ENCODE measurements at regions not wholly inside any gene's neighbourhood (a gene's known extent, or its start where the extent isn't known, plus 50 kb on each side); places are given as distances from the start of the nearest gene placed in this dataset.

DNA sequence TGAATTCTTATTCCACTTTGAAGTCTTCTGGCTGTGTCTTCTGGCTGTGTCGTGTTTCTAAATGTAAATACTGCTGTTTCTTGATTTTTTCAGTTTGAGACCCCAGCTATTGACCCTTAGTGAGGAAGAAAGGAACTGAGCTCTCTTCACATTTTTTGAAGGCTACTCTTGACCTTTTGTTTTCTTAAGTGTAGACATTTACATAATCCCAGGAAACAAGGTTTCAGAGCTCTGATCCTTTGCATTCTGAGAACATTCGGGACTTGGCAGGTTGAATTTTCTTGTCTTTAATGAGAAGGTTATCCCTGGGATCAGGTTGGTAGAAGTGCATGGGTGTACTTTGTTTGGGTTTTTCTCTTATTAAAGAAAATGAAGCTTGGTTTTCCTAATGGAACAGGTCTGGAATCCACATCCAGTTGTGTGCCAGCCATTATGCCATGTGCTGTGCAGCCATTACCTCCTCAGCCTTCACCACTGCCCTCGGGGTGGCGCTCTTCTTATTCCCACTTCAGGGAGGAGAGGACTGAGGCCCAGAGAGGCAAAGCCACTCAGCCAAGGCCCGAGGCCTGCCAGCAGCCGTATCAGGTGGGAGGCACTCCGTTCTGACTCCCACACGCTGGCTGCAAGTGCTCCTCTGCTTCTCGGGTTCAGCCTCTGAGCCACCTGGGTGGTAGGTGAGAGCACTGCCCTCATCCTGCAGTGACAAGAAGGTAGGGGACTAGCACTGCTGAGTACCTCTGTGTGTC is 120.9 kb downstream of the BEGAIN start:
- no peak for ATAC-seq
- no peak overlapping the region for H3K27ac ChIP-seq
- no peaks in the 10 kb centered on the region for H3K36me3 ChIP-seq (ENCODE audit: insufficient read depth in 1 of 2, low read depth in 1 of 2)
- H3K4me1 ChIP-seq: peaks cover 2% of the 10 kb centered on the region
- TF ChIP-seq, protein P1, sequence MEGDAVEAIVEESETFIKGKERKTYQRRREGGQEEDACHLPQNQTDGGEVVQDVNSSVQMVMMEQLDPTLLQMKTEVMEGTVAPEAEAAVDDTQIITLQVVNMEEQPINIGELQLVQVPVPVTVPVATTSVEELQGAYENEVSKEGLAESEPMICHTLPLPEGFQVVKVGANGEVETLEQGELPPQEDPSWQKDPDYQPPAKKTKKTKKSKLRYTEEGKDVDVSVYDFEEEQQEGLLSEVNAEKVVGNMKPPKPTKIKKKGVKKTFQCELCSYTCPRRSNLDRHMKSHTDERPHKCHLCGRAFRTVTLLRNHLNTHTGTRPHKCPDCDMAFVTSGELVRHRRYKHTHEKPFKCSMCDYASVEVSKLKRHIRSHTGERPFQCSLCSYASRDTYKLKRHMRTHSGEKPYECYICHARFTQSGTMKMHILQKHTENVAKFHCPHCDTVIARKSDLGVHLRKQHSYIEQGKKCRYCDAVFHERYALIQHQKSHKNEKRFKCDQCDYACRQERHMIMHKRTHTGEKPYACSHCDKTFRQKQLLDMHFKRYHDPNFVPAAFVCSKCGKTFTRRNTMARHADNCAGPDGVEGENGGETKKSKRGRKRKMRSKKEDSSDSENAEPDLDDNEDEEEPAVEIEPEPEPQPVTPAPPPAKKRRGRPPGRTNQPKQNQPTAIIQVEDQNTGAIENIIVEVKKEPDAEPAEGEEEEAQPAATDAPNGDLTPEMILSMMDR (IDR thresholded peaks at IDR 0.05): no peak
- no peak overlapping the region for H3K4me3 ChIP-seq
- intact Hi-C loops (cut with DNase I): no loop called here
- 68 to 80% (median 75%) methylated on average over 9 of the region's 9 CpGs for whole genome bisulfite sequencing, 3 donors
- no peak for DNase-seq
- H3K27me3 ChIP-seq (ENCODE audit: insufficient read depth in 3 of 3, low read length in 2 of 3): no peaks in the 10 kb centered on the region
- no peaks in the 10 kb centered on the region for H3K9me3 ChIP-seq

DNA sequence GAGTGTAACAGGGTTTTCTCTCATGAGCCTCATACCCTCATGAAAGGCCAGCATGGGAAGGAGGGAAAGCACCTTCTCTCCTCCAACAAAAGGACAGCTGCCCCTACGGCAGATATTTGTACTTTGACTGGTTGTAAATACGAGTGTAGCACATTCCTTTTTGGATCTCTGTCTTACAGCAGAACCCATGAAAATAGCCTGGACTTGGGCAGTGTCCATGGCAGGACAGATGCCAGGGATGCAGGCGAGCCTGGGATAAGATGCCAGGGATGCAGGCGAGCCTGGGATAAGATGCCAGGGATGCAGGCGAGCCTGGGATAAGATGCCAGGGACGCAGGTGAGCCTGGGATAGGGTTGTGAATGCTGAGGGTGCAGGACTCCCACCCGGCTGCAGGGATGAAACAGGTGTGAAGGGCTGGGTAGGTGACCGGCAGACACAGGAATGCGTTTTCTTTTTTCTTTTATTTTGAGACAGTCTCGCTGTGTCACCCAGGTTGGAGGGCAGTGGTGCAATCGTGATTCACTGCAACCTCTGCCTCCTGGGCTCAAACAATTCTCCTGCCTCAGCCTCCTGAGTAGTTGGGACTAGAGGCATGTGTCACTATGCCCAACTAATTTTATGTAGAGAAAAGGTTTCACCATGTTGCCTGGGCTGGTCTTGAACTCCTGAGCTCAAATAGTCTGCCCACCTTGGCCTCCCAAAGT is 120.0 kb downstream of the BEGAIN start:
- intact Hi-C loops (cut with DNase I): no loop called here
- H3K27ac ChIP-seq: no peak overlapping the region
- no peak overlapping the region for H3K4me3 ChIP-seq
- H3K36me3 ChIP-seq (ENCODE audit: insufficient read depth in 1 of 2, low read depth in 1 of 2): no peaks in the 10 kb centered on the region
- no peaks in the 10 kb centered on the region for H3K9me3 ChIP-seq
- WGBS, 3 donors: 72 to 80% (median 77%) methylated on average over 11 of the region's 11 CpGs
- TF ChIP-seq, protein P1 (IDR thresholded peaks at IDR 0.05): no peak
- DNase-seq (no peak), ATAC-seq (no peak)
- H3K27me3 ChIP-seq (ENCODE audit: insufficient read depth in 3 of 3, low read length in 2 of 3): no peaks in the 10 kb centered on the region
- H3K4me1 ChIP-seq: peaks cover 8% of the 10 kb centered on the region

DNA sequence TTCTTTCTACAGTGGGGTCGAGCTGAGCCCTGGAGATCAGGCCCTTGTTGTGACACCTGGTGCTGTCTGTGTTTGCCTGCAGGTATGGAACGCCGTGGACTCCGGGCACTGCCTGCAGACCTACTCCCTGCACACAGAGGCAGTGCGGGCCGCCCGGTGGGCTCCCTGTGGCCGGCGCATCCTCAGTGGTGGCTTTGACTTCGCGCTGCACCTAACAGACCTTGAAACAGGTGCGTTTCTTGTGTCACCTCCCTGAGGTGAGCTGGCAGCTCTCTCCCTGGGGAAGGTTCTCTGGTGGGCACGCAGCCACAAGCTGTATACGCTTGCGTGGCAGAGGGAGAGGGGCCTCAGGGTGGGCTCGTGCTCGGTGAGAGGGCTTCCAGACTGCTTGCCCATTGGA is 119.3 kb downstream of the BEGAIN start:
- Histone ChIP-seq H3K4me1 (peaks cover 15% of the 10 kb centered on the region), H3K9me3 (no peaks in the 10 kb centered on the region), H3K36me3 (ENCODE audit: insufficient read depth in 1 of 2, low read depth in 1 of 2) (no peaks in the 10 kb centered on the region), H3K27me3 (ENCODE audit: insufficient read depth in 3 of 3, low read length in 2 of 3) (no peaks in the 10 kb centered on the region), H3K4me3 (no peak overlapping the region), H3K27ac (no peak overlapping the region)
- TF ChIP-seq, protein P1 (IDR thresholded peaks at IDR 0.05): no peak
- no peak for ATAC-seq
- 90 to 93% (median 90%) methylated on average over 17 of the region's 17 CpGs for WGBS, 3 donors
- DNase-seq: no peak
- intact Hi-C loops (cut with DNase I): no loop called here

DNA sequence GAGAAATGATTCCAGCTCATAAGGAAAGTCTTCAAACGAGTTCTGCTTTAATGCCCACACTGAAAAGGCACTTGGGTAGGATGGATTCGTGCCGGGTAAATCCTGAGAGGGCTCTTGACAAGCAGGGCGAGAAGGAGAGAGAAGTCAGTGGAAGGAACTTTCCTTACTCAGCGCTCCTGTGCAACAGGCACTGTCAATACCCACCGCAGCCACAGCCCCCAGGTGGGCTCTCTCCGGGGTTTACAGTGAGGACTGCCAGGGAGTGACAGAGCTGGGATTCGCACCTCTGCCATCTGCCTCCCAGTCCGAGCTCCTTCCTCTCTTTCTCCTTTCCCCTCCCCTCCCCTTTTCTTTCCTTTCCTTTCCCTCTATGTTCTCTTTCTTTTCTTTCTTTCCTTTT is 118.7 kb downstream of the BEGAIN start:
- Histone ChIP-seq H3K27ac (no peak overlapping the region), H3K4me1 (peaks cover 15% of the 10 kb centered on the region), H3K27me3 (ENCODE audit: insufficient read depth in 3 of 3, low read length in 2 of 3) (no peaks in the 10 kb centered on the region), H3K36me3 (ENCODE audit: insufficient read depth in 1 of 2, low read depth in 1 of 2) (no peaks in the 10 kb centered on the region), H3K9me3 (no peaks in the 10 kb centered on the region), H3K4me3 (no peak overlapping the region)
- WGBS, 3 donors: 77 to 84% (median 80%) methylated on average over 9 of the region's 9 CpGs
- ATAC-seq (no peak), DNase-seq (no peak)
- intact Hi-C loops (cut with DNase I): no loop called here
- TF ChIP-seq, protein P1 (IDR thresholded peaks at IDR 0.05): no peak

Measured in psoas muscle (tissue), 7 donors.